Right lobe of liver (tissue), 6 donors: ENCODE measurements at regions not wholly inside any gene's neighbourhood (a gene's known extent, or its start where the extent isn't known, plus 50 kb on each side); places are given as distances from the start of the nearest gene placed in this dataset.

Experiments used
- ATAC-seq, 4 donors: fragments of 200-7000 bp; cut with Tn5 transposase; one replicate each; pipeline ENCODE4 v1.9.1; 2020; ENCODE audit warnings: mild to moderate bottlenecking in 4 of 4, moderate library complexity in 4 of 4
- DNase-seq, 3 donors: peaks; one replicate each; pipeline ENCODE4 v3.0.0-alpha.2; 2020
- H3K27ac ChIP-seq, 3 donors: fragments of 200-600 bp; one replicate each; pipeline ENCODE4 v1.8.0; 2022
- H3K27me3 ChIP-seq, 2 donors: fragments of 200-600 bp; one replicate each; pipeline ENCODE4 v1.8.0; 2022
- H3K36me3 ChIP-seq, 4 donors: fragments of 200-600 bp; sonication (generic) in 1 of 4; one replicate each; pipeline versions ENCODE4 v1.5.1 to v1.8.0; 2017 to 2022; ENCODE audit warnings: control low read depth in 1 of 4
- H3K4me1 ChIP-seq, 4 donors: fragments of 200-600 bp; sonication (generic) in 1 of 4; one replicate each; pipeline versions ENCODE4 v1.5.1 to v1.8.0; 2017 to 2022; ENCODE audit warnings: control low read depth in 1 of 4
- H3K4me3 ChIP-seq, 3 donors: fragments of 200-600 bp; one replicate each; pipeline ENCODE4 v1.8.0; 2022
- H3K9me3 ChIP-seq, 4 donors: fragments of 200-600 bp; sonication (generic) in 1 of 4; one replicate each; pipeline versions ENCODE4 v1.5.1 to v1.8.0; 2017 to 2022; ENCODE audit warnings: control low read depth in 1 of 4
- CTCF ChIP-seq, 4 donors: fragments of 200-600 bp in 3 of 4; fragments of 450-650 bp in 1 of 4; IDR thresholded peaks; one replicate each; pipeline versions ENCODE4 v1.5.1 to v1.8.0; 2016 to 2022; ENCODE audit warnings: antibody characterized with exemption in 4 of 4, mild to moderate bottlenecking in 2 of 4
- POLR2A ChIP-seq: fragments of 450-650 bp; IDR thresholded peaks from one replicate; pipeline ENCODE4 v1.6.1; 2017; ENCODE audit warnings: antibody characterized with exemption, mild to moderate bottlenecking
- WGBS: methylation state at CpG from one replicate; pipeline ENCODE4 v1.1.6; 2018; ENCODE audit warnings: low coverage, low lambda C conversion rate; ENCODE audit not compliant: insufficient coverage; ENCODE audit errors: missing lambda C conversion rate; 5-methylcytosine and 5-hydroxymethylcytosine counted together
- intact Hi-C, 2 donors: fragments of 100-400 bp; cut with DNase I; formaldehyde crosslinking; loops; one replicate each; pipeline versions ENCODE4 v1.11.2 to v1.14.1; 2022
- donor health status: DM: no; HTN: yes; CAD: no.
- donor health status: DM: no; HTN: no; CAD: no.
- donor health status: DM: no; HTN: no; CAD: no.
- donor health status: DM: no; HTN: yes; CAD: no.
- donor health status: DM: no; HTN: yes; CAD: no.

GRCh38 chr20:11270566-11270965 is 596.8 kb upstream of the JAG1 start:
- WGBS, result 52% methylated on average over 4 of the region's 5 CpGs

GRCh38 chr20:11271319-11271718 is 597.5 kb upstream of the JAG1 start:
- Histone ChIP-seq H3K27me3 (no peaks in the 10 kb centered on the region), H3K4me3 (no peak overlapping the region), H3K9me3 (no peaks in the 10 kb centered on the region), H3K27ac (no peak overlapping the region), H3K4me1 (no peaks in the 10 kb centered on the region), H3K36me3 (no peaks in the 10 kb centered on the region)
- no peak for DNase-seq
- no peak for ATAC-seq
- WGBS, result 42% methylated on average over 6 of the region's 6 CpGs
- intact Hi-C loops, result no loop called here
- TF ChIP-seq POLR2A (no peak), CTCF (IDR thresholded peaks at IDR 0.05) (no peak)

More at GRCh38 chr20:11270566-11270965, 596.8 kb upstream of the JAG1 start:
- Histone ChIP-seq H3K27me3 (no peaks in the 10 kb centered on the region), H3K4me1 (no peaks in the 10 kb centered on the region), H3K27ac (no peak overlapping the region), H3K4me3 (no peak overlapping the region), H3K36me3 (no peaks in the 10 kb centered on the region), H3K9me3 (no peaks in the 10 kb centered on the region)
- intact Hi-C loops, result no loop called here
- DNase-seq, result no peak
- ATAC-seq, result no peak
- TF ChIP-seq CTCF (IDR thresholded peaks at IDR 0.05) (no peak), POLR2A (no peak)

GRCh38 chr20:11271920-11272594 is 598.3 kb upstream of the JAG1 start:
- WGBS, result 67% methylated on average over 10 of the region's 18 CpGs
- ATAC-seq, result no peak

GRCh38 chr20:11274141-11274594 is 600.4 kb upstream of the JAG1 start:
- intact Hi-C loops, result no loop called here
- Histone ChIP-seq H3K4me1 (no peaks in the 10 kb centered on the region), H3K27ac (no peak overlapping the region), H3K4me3 (no peak overlapping the region), H3K27me3 (no peaks in the 10 kb centered on the region), H3K9me3 (no peaks in the 10 kb centered on the region), H3K36me3 (no peaks in the 10 kb centered on the region)
- 6% methylated on average over 6 of the region's 6 CpGs for WGBS
- DNase-seq (no peak), ATAC-seq (peak; percentile 65 to 88 (median 79))
- no peak for TF ChIP-seq POLR2A
- TF ChIP-seq CTCF (IDR thresholded peaks at IDR 0.05), result peak; percentile 42 to 55 (median 50)

More at GRCh38 chr20:11271920-11272594, 598.3 kb upstream of the JAG1 start:
- intact Hi-C loops, result no loop called here
- Histone ChIP-seq H3K9me3 (no peaks in the 10 kb centered on the region), H3K36me3 (no peaks in the 10 kb centered on the region), H3K27ac (no peak overlapping the region), H3K4me3 (no peak overlapping the region), H3K4me1 (no peaks in the 10 kb centered on the region), H3K27me3 (no peaks in the 10 kb centered on the region)
- TF ChIP-seq POLR2A, result no peak
- no peak for TF ChIP-seq CTCF (IDR thresholded peaks at IDR 0.05)
- DNase-seq, result no peak
